ENCODE measurements at regions not wholly inside any gene's neighbourhood (a gene's known extent, or its start where the extent isn't known, plus 50 kb on each side); places are given as distances from the start of the nearest gene placed in this dataset.
"Not testable (repeated sequence)": the region's sequence is repeated elsewhere in the genome, so short reads cannot be mapped to it uniquely, and the experiment has no call there.

GRCh38 chr14:42504433-42504832 is 897.8 kb downstream of the LRFN5 start:
- DNase-seq (ENCODE audit: low spot score) = no peak
- no peak overlapping the region for H3K27ac ChIP-seq
- ATAC-seq (ENCODE audit: insufficient number of reproducible peaks, low FRiP score, low read depth) = no peak
- TF ChIP-seq CTCF (IDR thresholded peaks at IDR 0.05) = no peak
- no peaks in the 10 kb centered on the region for H3K36me3 ChIP-seq
- H3K27me3 ChIP-seq (replicated peaks; ENCODE audit: insufficient read depth) = no peaks in the 10 kb centered on the region
- no peaks in the 10 kb centered on the region for H3K9me3 ChIP-seq
- H3K4me1 ChIP-seq (ENCODE audit: control insufficient read depth in 1 of 2, low read depth in 2 of 2) = no peaks in the 10 kb centered on the region
- H3K4me3 ChIP-seq = no peak overlapping the region

- ATAC-seq (ENCODE audit: insufficient number of reproducible peaks, low FRiP score, low read depth) (no peak), DNase-seq (ENCODE audit: low spot score) (no peak)
- H3K27ac ChIP-seq = no peak overlapping the region
- no peak for TF ChIP-seq CTCF (IDR thresholded peaks at IDR 0.05)
- H3K9me3 ChIP-seq = no peaks in the 10 kb centered on the region
- H3K36me3 ChIP-seq = no peaks in the 10 kb centered on the region
- no peaks in the 10 kb centered on the region for H3K4me1 ChIP-seq (ENCODE audit: control insufficient read depth in 1 of 2, low read depth in 2 of 2)
- no peak overlapping the region for H3K4me3 ChIP-seq
- H3K27me3 ChIP-seq (replicated peaks; ENCODE audit: insufficient read depth) = no peaks in the 10 kb centered on the region
Observed at GRCh38 chr14:42499137-42499536, 892.5 kb downstream of the LRFN5 start.

GRCh38 chr14:42490536-42490935 is 883.9 kb downstream of the LRFN5 start:
- TF ChIP-seq CTCF (IDR thresholded peaks at IDR 0.05) = no peak
- DNase-seq (ENCODE audit: low spot score) = no peak
- no peak overlapping the region for H3K27ac ChIP-seq
- no peaks in the 10 kb centered on the region for H3K36me3 ChIP-seq
- no peak for ATAC-seq (ENCODE audit: insufficient number of reproducible peaks, low FRiP score, low read depth)
- H3K4me1 ChIP-seq (ENCODE audit: control insufficient read depth in 1 of 2, low read depth in 2 of 2) = no peaks in the 10 kb centered on the region
- no peak overlapping the region for H3K4me3 ChIP-seq
- no peaks in the 10 kb centered on the region for H3K9me3 ChIP-seq
- H3K27me3 ChIP-seq (replicated peaks; ENCODE audit: insufficient read depth) = no peaks in the 10 kb centered on the region

- H3K9me3 ChIP-seq = no peaks in the 10 kb centered on the region
- H3K36me3 ChIP-seq = no peaks in the 10 kb centered on the region
- no peak for TF ChIP-seq CTCF (IDR thresholded peaks at IDR 0.05)
- no peak for ATAC-seq (ENCODE audit: insufficient number of reproducible peaks, low FRiP score, low read depth)
- no peak overlapping the region for H3K27ac ChIP-seq
- no peaks in the 10 kb centered on the region for H3K27me3 ChIP-seq (replicated peaks; ENCODE audit: insufficient read depth)
- no peaks in the 10 kb centered on the region for H3K4me1 ChIP-seq (ENCODE audit: control insufficient read depth in 1 of 2, low read depth in 2 of 2)
- H3K4me3 ChIP-seq = no peak overlapping the region
- DNase-seq (ENCODE audit: low spot score) = no peak
Observed at GRCh38 chr14:42488965-42489364, 882.3 kb downstream of the LRFN5 start.

- not testable (repeated sequence) for H3K27me3 ChIP-seq (replicated peaks; ENCODE audit: insufficient read depth); H3K36me3 ChIP-seq; H3K4me3 ChIP-seq; DNase-seq (ENCODE audit: low spot score); ATAC-seq (ENCODE audit: insufficient number of reproducible peaks, low FRiP score, low read depth); H3K9me3 ChIP-seq; H3K27ac ChIP-seq; H3K4me1 ChIP-seq (ENCODE audit: control insufficient read depth in 1 of 2, low read depth in 2 of 2)
Observed at GRCh38 chr14:42482345-42482971, 875.8 kb downstream of the LRFN5 start.

- H3K27ac ChIP-seq = not testable (repeated sequence)
Observed at GRCh38 chr14:42481714-42482113, 875.0 kb downstream of the LRFN5 start.

More at GRCh38 chr14:42481714-42482113, 875.0 kb downstream of the LRFN5 start:
- H3K27me3 ChIP-seq (replicated peaks; ENCODE audit: insufficient read depth); H3K4me1 ChIP-seq (ENCODE audit: control insufficient read depth in 1 of 2, low read depth in 2 of 2); H3K4me3 ChIP-seq; DNase-seq (ENCODE audit: low spot score); ATAC-seq (ENCODE audit: insufficient number of reproducible peaks, low FRiP score, low read depth); H3K9me3 ChIP-seq; H3K36me3 ChIP-seq: not testable (repeated sequence)

Data from thoracic aorta (tissue), 2 donors.